IMR-90 (cell line): ENCODE measurements at regions not wholly inside any gene's neighbourhood (a gene's known extent, or its start where the extent isn't known, plus 50 kb on each side); places are given as distances from the start of the nearest gene placed in this dataset.

Experiments
- ATAC-seq: fragments of 200-7000 bp; cut with Tn5 transposase; 2 replicates; pipeline ENCODE4 v1.9.1; 2020; ENCODE audit warnings: low read depth, mild to moderate bottlenecking, moderate library complexity
- BruUV-seq: library from RNA; stranded (reverse); fragments of 400-500 nt; replicated peaks from 2 replicates; lab custom pipeline; 2021; lab: Mats Ljungman, UMichigan
- CTCF ChIA-PET: fragments of 300-600 bp; formaldehyde crosslinking; extraction: SDS; loops from one replicate; lab custom pipeline; 2021; ENCODE audit warnings: antibody characterized with exemption; lab: Yijun Ruan, JAX
- POLR2A ChIA-PET: fragments of 300-600 bp; sonication (Branson Sonifier 250); formaldehyde crosslinking; loops from one replicate; lab custom pipeline; 2022; ENCODE audit warnings: antibody characterized with exemption; ENCODE audit not compliant: unreplicated experiment; lab: Charles Lee
- DNase-seq: peaks from one replicate; pipeline ENCODE4 v3.0.0; 2013
- H2AFZ ChIP-seq: replicated peaks from 2 replicates; pipeline ENCODE3; 2013; ENCODE audit warnings: low read length, mild to moderate bottlenecking; ENCODE audit not compliant: poor library complexity
- H2AK5ac ChIP-seq: 2 replicates; pipeline ENCODE4 v1.6.1; 2013; ENCODE audit warnings: low read depth, low read length, inconsistent platforms
- H2AK9ac ChIP-seq: replicated peaks from 2 replicates; pipeline ENCODE3; 2013; ENCODE audit warnings: mild to moderate bottlenecking, low read depth, low read length, moderate library complexity; ENCODE audit not compliant: poor library complexity
- H2BK120ac ChIP-seq: 2 replicates; pipeline ENCODE4 v1.6.1; 2013; ENCODE audit warnings: low read depth, low read length, inconsistent platforms
- H2BK15ac ChIP-seq: 3 replicates; pipeline ENCODE4 v1.6.1; 2013; ENCODE audit warnings: low read depth, low read length, inconsistent platforms
- H2BK20ac ChIP-seq: 2 replicates; pipeline ENCODE4 v1.6.1; 2013; ENCODE audit warnings: low read depth, mild to moderate bottlenecking, inconsistent platforms, low read length, moderate library complexity
- H2BK5ac ChIP-seq: 2 replicates; pipeline ENCODE4 v1.6.1; 2013; ENCODE audit warnings: mild to moderate bottlenecking, low read depth, low read length, inconsistent platforms; ENCODE audit not compliant: poor library complexity, severe bottlenecking
- H3K14ac ChIP-seq: replicated peaks from 2 replicates; pipeline ENCODE4 v1.6.1; 2013; ENCODE audit warnings: low read depth, low read length, inconsistent platforms
- H3K18ac ChIP-seq: 2 replicates; pipeline ENCODE4 v1.6.1; 2013; ENCODE audit warnings: low read depth, low read length, control low read depth
- H3K23ac ChIP-seq: 2 replicates; pipeline ENCODE4 v1.6.1; 2013; ENCODE audit warnings: low read depth, low read length, inconsistent platforms
- H3K27ac ChIP-seq: 2 replicates; pipeline ENCODE4 v1.5.1; 2013; ENCODE audit warnings: mild to moderate bottlenecking, control low read depth, low read length; ENCODE audit not compliant: insufficient read depth
- H3K27me3 ChIP-seq: 2 replicates; pipeline ENCODE4 v1.6.1; 2013; ENCODE audit warnings: low read length; ENCODE audit not compliant: control insufficient read depth, insufficient read depth
- H3K36me3 ChIP-seq: 2 replicates; pipeline ENCODE4 v1.6.1; 2013; ENCODE audit warnings: low read length, mixed read lengths; ENCODE audit not compliant: control insufficient read depth, insufficient read depth
- H3K4ac ChIP-seq: 2 replicates; pipeline ENCODE4 v1.6.1; 2013; ENCODE audit warnings: low read depth, low read length, inconsistent platforms
- H3K4me1 ChIP-seq: 2 replicates; pipeline ENCODE4 v1.6.1; 2013; ENCODE audit warnings: low read length, mixed read lengths; ENCODE audit not compliant: control insufficient read depth, insufficient read depth
- H3K4me2 ChIP-seq: 2 replicates; pipeline ENCODE4 v1.6.1; 2013; ENCODE audit warnings: low read depth, mild to moderate bottlenecking, control low read depth, low read length, moderate library complexity
- H3K4me3 ChIP-seq: 2 replicates; pipeline ENCODE4 v1.5.1; 2013; ENCODE audit warnings: low read depth, mild to moderate bottlenecking, control low read depth, low read length, moderate library complexity; ENCODE audit not compliant: insufficient read depth
- H3K56ac ChIP-seq: 2 replicates; pipeline ENCODE4 v1.6.1; 2013; ENCODE audit warnings: low read length, inconsistent platforms; ENCODE audit not compliant: insufficient read depth; ENCODE audit errors: extremely low read depth
- H3K79me1 ChIP-seq, 2 experiments: 2 replicates each; pipeline ENCODE4 v1.6.1; 2013; ENCODE audit warnings: low read length in 2 of 2, inconsistent platforms in 1 of 2, low read depth in 1 of 2
- H3K9ac ChIP-seq: 2 replicates; pipeline ENCODE4 v1.6.1; 2013; ENCODE audit warnings: low read depth, low read length, control low read depth
- H3K9me1 ChIP-seq: 2 replicates; pipeline ENCODE4 v1.6.1; 2013; ENCODE audit warnings: low read length, inconsistent platforms; ENCODE audit not compliant: insufficient read depth
- H3K9me3 ChIP-seq: 2 replicates; pipeline ENCODE4 v1.6.1; 2013; ENCODE audit warnings: low read length; ENCODE audit not compliant: control insufficient read depth, insufficient read depth
- H4K20me1 ChIP-seq: 2 replicates; pipeline ENCODE4 v1.6.1; 2013; ENCODE audit warnings: low read length, inconsistent platforms; ENCODE audit not compliant: insufficient read depth
- H4K5ac ChIP-seq: 2 replicates; pipeline ENCODE4 v1.6.1; 2013; ENCODE audit warnings: mild to moderate bottlenecking, low read depth, low read length, control low read depth
- H4K8ac ChIP-seq, 2 experiments: 2 replicates each; pipeline ENCODE4 v1.6.1; 2013; ENCODE audit warnings: low read depth in 2 of 2, low read length in 2 of 2, control low read depth in 1 of 2, inconsistent platforms in 1 of 2
- H4K91ac ChIP-seq: 2 replicates; pipeline ENCODE4 v1.6.1; 2013; ENCODE audit warnings: low read depth, low read length, inconsistent platforms; ENCODE audit not compliant: insufficient read depth
- BHLHE40 ChIP-seq: fragments of 150-350 bp; IDR thresholded peaks from 2 replicates; pipeline ENCODE4 v1.6.1; 2016; ENCODE audit warnings: mild to moderate bottlenecking, low read depth, low read length
- CEBPB ChIP-seq: IDR thresholded peaks from 2 replicates; pipeline ENCODE4 v1.6.1; 2012; ENCODE audit warnings: low read depth, low read length, improper control_type of control experiment
- FOS ChIP-seq: fragments of 150-350 bp; IDR thresholded peaks from 2 replicates; pipeline ENCODE4 v1.6.1; 2016; ENCODE audit warnings: low read depth, low read length
- MAFK ChIP-seq: IDR thresholded peaks from 2 replicates; pipeline ENCODE4 v1.6.1; 2012; ENCODE audit warnings: low read depth, low read length, improper control_type of control experiment
- RCOR1 ChIP-seq: IDR thresholded peaks from 2 replicates; pipeline ENCODE4 v1.6.1; 2012; ENCODE audit warnings: mild to moderate bottlenecking, low read length, improper control_type of control experiment; ENCODE audit not compliant: insufficient replicate concordance
- SMC3 ChIP-seq: fragments of 150-350 bp; IDR thresholded peaks from 2 replicates; pipeline ENCODE4 v1.6.1; 2016; ENCODE audit warnings: low read depth, mild to moderate bottlenecking, antibody characterized with exemption, low read length, moderate library complexity
- USF2 ChIP-seq: fragments of 150-350 bp; IDR thresholded peaks from 2 replicates; pipeline ENCODE4 v1.6.1; 2017; ENCODE audit warnings: mild to moderate bottlenecking, antibody characterized with exemption, low read length, low read depth
- WGBS, 2 experiments: methylation state at CpG; one replicate each; pipeline versions ENCODE4 v1.1.5 to v1.1.7; 2013; ENCODE audit warnings: missing lambda C conversion rate in 2 of 2; ENCODE audit not compliant: insufficient read length in 1 of 2; ENCODE audit errors: extremely low coverage in 2 of 2; 5-methylcytosine and 5-hydroxymethylcytosine counted together
- dilution Hi-C: fragments of 300-500 bp; cut with HindIII; formaldehyde crosslinking; loops from one replicate; pipeline ENCODE4 v1.14.3; 2018; ENCODE audit warnings: low sequenced_read_pairs; ENCODE audit not compliant: unreplicated experiment
- in situ Hi-C: fragments of 300-500 bp; cut with MboI; formaldehyde crosslinking; loops from 3 replicates; pipeline ENCODE4 v1.14.3; 2019; ENCODE audit warnings: low sequenced_read_pairs, inconsistent platforms, mixed read lengths
- intact Hi-C: fragments of 100-400 bp; cut with micrococcal nuclease; formaldehyde crosslinking; loops from 2 replicates; pipeline ENCODE4 v1.10.0; 2022
- TF ChIP-seq, protein P1 (sequence below): fragments of 150-350 bp; IDR thresholded peaks from 2 replicates; pipeline ENCODE4 v1.6.1; 2016; ENCODE audit warnings: low read depth, mild to moderate bottlenecking, low read length, moderate library complexity, borderline replicate concordance

DNA sequence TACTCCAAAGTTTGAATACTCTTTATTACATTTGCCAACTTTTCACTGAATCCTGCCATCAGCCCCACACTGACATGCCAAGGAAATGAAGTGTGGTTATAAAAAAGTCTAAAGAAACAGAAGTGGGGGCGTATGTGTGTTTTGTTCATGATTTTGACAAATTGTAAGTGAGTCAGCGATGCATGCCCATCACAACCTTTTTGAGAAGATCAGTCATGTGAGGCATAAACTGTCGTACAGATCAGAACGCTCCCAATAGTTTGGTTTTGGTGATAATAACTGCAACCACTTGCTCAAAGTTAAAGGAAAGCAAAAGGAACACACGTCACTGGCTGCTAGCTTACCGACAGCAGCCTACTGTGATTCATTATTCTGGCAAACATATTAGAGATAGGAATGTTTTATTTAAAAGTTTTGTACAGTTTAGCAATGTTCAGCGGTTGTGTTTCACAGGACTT lies 95.6 kb downstream of the RGS2 start:
- H4K8ac ChIP-seq: peak overlapping the region in 1 of 2 experiments; percentile 12; a peak in 2 of 4 replicates
- peak overlapping the region; percentile 3 for H2BK5ac ChIP-seq
- no peaks in the 10 kb centered on the region for H3K36me3 ChIP-seq
- dilution Hi-C loops (no loop called here), in situ Hi-C loops (no loop called here), intact Hi-C loops (loop anchor here (2.0 kb wide), 1 partner anchor 108 kb away; no protein-coding TSS in a partner anchor)
- CTCF ChIA-PET: interaction anchor here (1.0 kb wide), 1 partner anchor 12 kb away, joined by 3 read pairs; no protein-coding TSS in a partner anchor
- BruUV-seq: no TSS peak
- no peak overlapping the region for H4K91ac ChIP-seq
- H2AK9ac ChIP-seq: no peak overlapping the region
- H3K9me1 ChIP-seq: no peaks in the 10 kb centered on the region
- DNase-seq (peak; percentile 93), ATAC-seq (peak; percentile 96)
- H3K79me1 ChIP-seq: no peaks in the 10 kb centered on the region
- no peak overlapping the region; the same call in 1 of the 2 replicates for H3K18ac ChIP-seq
- H3K4me1 ChIP-seq: no peaks in the 10 kb centered on the region
- H2BK20ac ChIP-seq: no peak overlapping the region
- peak overlapping the region; percentile 14 for H2AFZ ChIP-seq
- peak overlapping the region; percentile 73; the same call in 1 of the 2 replicates for H3K4me2 ChIP-seq
- no peak overlapping the region for H3K27ac ChIP-seq
- peak overlapping the region; percentile 32; the same call in 1 of the 2 replicates for H3K4me3 ChIP-seq
- H3K9ac ChIP-seq: no peak overlapping the region
- POLR2A ChIA-PET: no interaction called here
- no peak overlapping the region for H3K56ac ChIP-seq
- no peak overlapping the region for H4K5ac ChIP-seq
- H2AK5ac ChIP-seq: no peak overlapping the region
- H3K27me3 ChIP-seq: no peaks in the 10 kb centered on the region
- H3K23ac ChIP-seq: no peak overlapping the region
- H4K20me1 ChIP-seq: no peaks in the 10 kb centered on the region
- no peaks in the 10 kb centered on the region for H3K9me3 ChIP-seq
- H3K4ac ChIP-seq: no peak overlapping the region
- 0% methylated on average over 1 of the region's 7 CpGs; no CpG with 5 or more reads in 1 of the 2 experiments for WGBS, 2 experiments
- H2BK15ac ChIP-seq: no peak overlapping the region
- no peak overlapping the region; the same call in 1 of the 2 replicates for H3K14ac ChIP-seq
- TF ChIP-seq SMC3 (no peak), FOS (peak; percentile 65), USF2 (no peak; the same call in 1 of the 2 replicates), CEBPB (peak; percentile 67), MAFK (no peak), RCOR1 (no peak), BHLHE40 (no peak; the same call in 1 of the 2 replicates)
- TF ChIP-seq, protein P1, sequence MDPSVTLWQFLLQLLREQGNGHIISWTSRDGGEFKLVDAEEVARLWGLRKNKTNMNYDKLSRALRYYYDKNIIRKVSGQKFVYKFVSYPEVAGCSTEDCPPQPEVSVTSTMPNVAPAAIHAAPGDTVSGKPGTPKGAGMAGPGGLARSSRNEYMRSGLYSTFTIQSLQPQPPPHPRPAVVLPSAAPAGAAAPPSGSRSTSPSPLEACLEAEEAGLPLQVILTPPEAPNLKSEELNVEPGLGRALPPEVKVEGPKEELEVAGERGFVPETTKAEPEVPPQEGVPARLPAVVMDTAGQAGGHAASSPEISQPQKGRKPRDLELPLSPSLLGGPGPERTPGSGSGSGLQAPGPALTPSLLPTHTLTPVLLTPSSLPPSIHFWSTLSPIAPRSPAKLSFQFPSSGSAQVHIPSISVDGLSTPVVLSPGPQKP: no peak
- H2BK120ac ChIP-seq: peak overlapping the region; percentile 30
